ENCODE measurements at regions not wholly inside any gene's neighbourhood (a gene's known extent, or its start where the extent isn't known, plus 50 kb on each side); places are given as distances from the start of the nearest gene placed in this dataset.
"Not testable (repeated sequence)": the region's sequence is repeated elsewhere in the genome, so short reads cannot be mapped to it uniquely, and the experiment has no call there.

GRCh38 chr5:72687288-72687687 is 129.2 kb upstream of the TNPO1 start:
- TF ChIP-seq CTCF (IDR thresholded peaks at IDR 0.05), result no peak
- TF ChIP-seq EP300 (IDR thresholded peaks at IDR 0.05), result no peak
- TF ChIP-seq POLR2A (IDR thresholded peaks at IDR 0.05), result no peak
- TF ChIP-seq POLR2AphosphoS5 (IDR thresholded peaks at IDR 0.05), result no peak
- no peak overlapping the region for H3K4me3 ChIP-seq
- WGBS, result 50% methylated on average over 1 of the region's 1 CpG
- no peaks in the 10 kb centered on the region for H3K4me1 ChIP-seq
- no peaks in the 10 kb centered on the region for H3K9me3 ChIP-seq
- H3K27me3 ChIP-seq, result peaks cover 7% of the 10 kb centered on the region
- no peaks in the 10 kb centered on the region for H3K36me3 ChIP-seq
- no peak overlapping the region for H3K27ac ChIP-seq
- no peak for DNase-seq (ENCODE audit: low spot score in 2 of 2)

- no peaks in the 10 kb centered on the region for H3K9me3 ChIP-seq
- no peak for DNase-seq (ENCODE audit: low spot score in 2 of 2)
- H3K27ac ChIP-seq, result no peak overlapping the region
- no peaks in the 10 kb centered on the region for H3K36me3 ChIP-seq
- peaks cover 4% of the 10 kb centered on the region for H3K27me3 ChIP-seq
- WGBS, result 91% methylated on average over 2 of the region's 2 CpGs
- no peaks in the 10 kb centered on the region for H3K4me1 ChIP-seq
- no peak for TF ChIP-seq POLR2AphosphoS5 (IDR thresholded peaks at IDR 0.05)
- TF ChIP-seq CTCF (IDR thresholded peaks at IDR 0.05), result no peak
- no peak for TF ChIP-seq EP300 (IDR thresholded peaks at IDR 0.05)
- TF ChIP-seq POLR2A (IDR thresholded peaks at IDR 0.05), result no peak
- no peak overlapping the region for H3K4me3 ChIP-seq
These were observed 133.9 kb upstream of the TNPO1 start for GRCh38 chr5:72682561-72682960.

GRCh38 chr5:72681781-72682180 is 134.7 kb upstream of the TNPO1 start:
- H3K9me3 ChIP-seq, result no peaks in the 10 kb centered on the region
- no peak for DNase-seq (ENCODE audit: low spot score in 2 of 2)
- no peaks in the 10 kb centered on the region for H3K4me1 ChIP-seq
- WGBS, result 85% methylated on average over 3 of the region's 3 CpGs
- no peaks in the 10 kb centered on the region for H3K36me3 ChIP-seq
- H3K4me3 ChIP-seq, result no peak overlapping the region
- TF ChIP-seq EP300 (IDR thresholded peaks at IDR 0.05), result no peak
- no peak for TF ChIP-seq POLR2AphosphoS5 (IDR thresholded peaks at IDR 0.05)
- no peak for TF ChIP-seq POLR2A (IDR thresholded peaks at IDR 0.05)
- TF ChIP-seq CTCF (IDR thresholded peaks at IDR 0.05), result no peak
- peaks cover 4% of the 10 kb centered on the region for H3K27me3 ChIP-seq
- no peak overlapping the region for H3K27ac ChIP-seq

GRCh38 chr5:72677447-72677846 is 139.0 kb upstream of the TNPO1 start:
- H3K27me3 ChIP-seq, result peaks cover 4% of the 10 kb centered on the region
- no peak for TF ChIP-seq POLR2A (IDR thresholded peaks at IDR 0.05)
- TF ChIP-seq EP300 (IDR thresholded peaks at IDR 0.05), result no peak
- no peak for TF ChIP-seq POLR2AphosphoS5 (IDR thresholded peaks at IDR 0.05)
- TF ChIP-seq CTCF (IDR thresholded peaks at IDR 0.05), result no peak
- WGBS, result 84% methylated on average over 1 of the region's 1 CpG
- DNase-seq (ENCODE audit: low spot score in 2 of 2), result no peak
- H3K27ac ChIP-seq, result no peak overlapping the region
- H3K36me3 ChIP-seq, result no peaks in the 10 kb centered on the region
- no peaks in the 10 kb centered on the region for H3K9me3 ChIP-seq
- no peak overlapping the region for H3K4me3 ChIP-seq
- no peaks in the 10 kb centered on the region for H3K4me1 ChIP-seq

GRCh38 chr5:72676831-72677230 is 139.6 kb upstream of the TNPO1 start:
- H3K4me1 ChIP-seq; H3K4me3 ChIP-seq; DNase-seq (ENCODE audit: low spot score in 2 of 2); H3K27me3 ChIP-seq; H3K27ac ChIP-seq; H3K36me3 ChIP-seq; H3K9me3 ChIP-seq: not testable (repeated sequence)
- WGBS, result 96% methylated on average over 8 of the region's 8 CpGs

GRCh38 chr5:72673623-72674022 is 142.8 kb upstream of the TNPO1 start:
- no peak overlapping the region for H3K4me3 ChIP-seq
- H3K9me3 ChIP-seq, result no peaks in the 10 kb centered on the region
- H3K4me1 ChIP-seq, result no peaks in the 10 kb centered on the region
- no peaks in the 10 kb centered on the region for H3K27me3 ChIP-seq
- DNase-seq (ENCODE audit: low spot score in 2 of 2), result no peak
- H3K27ac ChIP-seq, result no peak overlapping the region
- H3K36me3 ChIP-seq, result no peaks in the 10 kb centered on the region
- TF ChIP-seq EP300 (IDR thresholded peaks at IDR 0.05) (no peak), CTCF (IDR thresholded peaks at IDR 0.05) (no peak), POLR2AphosphoS5 (IDR thresholded peaks at IDR 0.05) (no peak), POLR2A (IDR thresholded peaks at IDR 0.05) (no peak)

Measured in suprapubic skin (tissue), 4 donors.